ENCODE measurements at regions not wholly inside any gene's neighbourhood (a gene's known extent, or its start where the extent isn't known, plus 50 kb on each side); places are given as distances from the start of the nearest gene placed in this dataset.

GRCh38 chr4:135976860-135977259 lies 1555.4 kb downstream of the PCDH18 start:
- no peaks in the 10 kb centered on the region for H3K27me3 Mint-ChIP-seq (ENCODE audit: low read depth in 2 of 2)
- H3K36me3 ChIP-seq (ENCODE audit: control insufficient read depth, insufficient read depth, low read length), result no peaks in the 10 kb centered on the region
- no peak for TF ChIP-seq CTCF (IDR thresholded peaks at IDR 0.05)
- H3K9me3 ChIP-seq (ENCODE audit: control insufficient read depth, insufficient read depth, low read length), result no peaks in the 10 kb centered on the region
- H3K36me3 Mint-ChIP-seq, result peaks cover 8% of the 10 kb centered on the region
- no peak overlapping the region for H3K27ac Mint-ChIP-seq
- DNase-seq (no peak), ATAC-seq (no peak)
- no peak overlapping the region for H3K4me3 ChIP-seq (ENCODE audit: low read length)
- no peak overlapping the region for H3K4me3 Mint-ChIP-seq
- no peaks in the 10 kb centered on the region for H3K4me1 Mint-ChIP-seq
- intact Hi-C loops (cut with micrococcal nuclease), result no loop called here
- H3K27me3 ChIP-seq (ENCODE audit: control insufficient read depth, insufficient read depth, low read length), result no peaks in the 10 kb centered on the region
- peaks cover 0 to 5% of the 10 kb centered on the region in 2 donors for H3K9me3 Mint-ChIP-seq
- H3K27ac ChIP-seq (ENCODE audit: low read length), result no peak overlapping the region
- H3K4me1 ChIP-seq (ENCODE audit: control insufficient read depth, insufficient read depth, low read length), result no peaks in the 10 kb centered on the region

GRCh38 chr4:135966936-135967335 lies 1565.4 kb downstream of the PCDH18 start:
- Mint-ChIP-seq H3K4me1 (no peaks in the 10 kb centered on the region), H3K9me3 (peaks cover 4 to 15% of the 10 kb centered on the region in 2 donors), H3K27ac (no peak overlapping the region), H3K27me3 (ENCODE audit: low read depth in 2 of 2) (no peaks in the 10 kb centered on the region), H3K36me3 (no peaks in the 10 kb centered on the region), H3K4me3 (no peak overlapping the region)
- no peaks in the 10 kb centered on the region for H3K9me3 ChIP-seq (ENCODE audit: control insufficient read depth, insufficient read depth, low read length)
- intact Hi-C loops (cut with micrococcal nuclease), result no loop called here
- H3K4me1 ChIP-seq (ENCODE audit: control insufficient read depth, insufficient read depth, low read length), result no peaks in the 10 kb centered on the region
- H3K27me3 ChIP-seq (ENCODE audit: control insufficient read depth, insufficient read depth, low read length), result no peaks in the 10 kb centered on the region
- WGBS (ENCODE audit: insufficient coverage), result 83% methylated on average over 1 of the region's 1 CpG
- no peak for TF ChIP-seq CTCF (IDR thresholded peaks at IDR 0.05)
- no peak overlapping the region for H3K4me3 ChIP-seq (ENCODE audit: low read length)
- ATAC-seq (no peak), DNase-seq (no peak)
- H3K36me3 ChIP-seq (ENCODE audit: control insufficient read depth, insufficient read depth, low read length), result no peaks in the 10 kb centered on the region
- H3K27ac ChIP-seq (ENCODE audit: low read length), result no peak overlapping the region

- H3K27me3 ChIP-seq (ENCODE audit: control insufficient read depth, insufficient read depth, low read length), result no peaks in the 10 kb centered on the region
- H3K4me3 ChIP-seq (ENCODE audit: low read length), result no peak overlapping the region
- Mint-ChIP-seq H3K36me3 (peaks cover 6% of the 10 kb centered on the region), H3K27ac (no peak overlapping the region), H3K4me3 (no peak overlapping the region), H3K4me1 (no peaks in the 10 kb centered on the region), H3K27me3 (ENCODE audit: low read depth in 2 of 2) (no peaks in the 10 kb centered on the region), H3K9me3 (peaks cover 9 to 10% of the 10 kb centered on the region in 2 donors)
- intact Hi-C loops (cut with micrococcal nuclease), result no loop called here
- DNase-seq (no peak), ATAC-seq (no peak)
- H3K27ac ChIP-seq (ENCODE audit: low read length), result no peak overlapping the region
- no peak for TF ChIP-seq CTCF (IDR thresholded peaks at IDR 0.05)
- no peaks in the 10 kb centered on the region for H3K9me3 ChIP-seq (ENCODE audit: control insufficient read depth, insufficient read depth, low read length)
- H3K36me3 ChIP-seq (ENCODE audit: control insufficient read depth, insufficient read depth, low read length), result no peaks in the 10 kb centered on the region
- WGBS (ENCODE audit: insufficient coverage), result 14% methylated on average over 1 of the region's 1 CpG
- no peaks in the 10 kb centered on the region for H3K4me1 ChIP-seq (ENCODE audit: control insufficient read depth, insufficient read depth, low read length)
Measured at GRCh38 chr4:135963009-135963408, 1569.3 kb downstream of the PCDH18 start.

GRCh38 chr4:135949931-135950330 lies 1582.4 kb downstream of the PCDH18 start:
- intact Hi-C loops (cut with micrococcal nuclease), result no loop called here
- H3K4me3 ChIP-seq (ENCODE audit: low read length), result no peak overlapping the region
- no peaks in the 10 kb centered on the region for H3K36me3 ChIP-seq (ENCODE audit: control insufficient read depth, insufficient read depth, low read length)
- Mint-ChIP-seq H3K36me3 (no peaks in the 10 kb centered on the region), H3K27ac (no peak overlapping the region), H3K9me3 (peaks cover 0 to 2% of the 10 kb centered on the region in 2 donors), H3K27me3 (ENCODE audit: low read depth in 2 of 2) (no peaks in the 10 kb centered on the region), H3K4me1 (no peaks in the 10 kb centered on the region), H3K4me3 (no peak overlapping the region)
- WGBS (ENCODE audit: insufficient coverage), result no CpG with 5 or more reads among the region's 3 CpGs
- ATAC-seq (no peak), DNase-seq (no peak)
- no peaks in the 10 kb centered on the region for H3K27me3 ChIP-seq (ENCODE audit: control insufficient read depth, insufficient read depth, low read length)
- no peak for TF ChIP-seq CTCF (IDR thresholded peaks at IDR 0.05)
- no peak overlapping the region for H3K27ac ChIP-seq (ENCODE audit: low read length)
- H3K4me1 ChIP-seq (ENCODE audit: control insufficient read depth, insufficient read depth, low read length), result no peaks in the 10 kb centered on the region
- H3K9me3 ChIP-seq (ENCODE audit: control insufficient read depth, insufficient read depth, low read length), result peaks cover 6% of the 10 kb centered on the region

Data from natural killer cell (primary cell).